Mesenchymal stem cell (in vitro differentiated cells and primary cell): ENCODE measurements at regions not wholly inside any gene's neighbourhood (a gene's known extent, or its start where the extent isn't known, plus 50 kb on each side); places are given as distances from the start of the nearest gene placed in this dataset.

Experiments
- DNase-seq: peaks from one replicate; pipeline ENCODE4 v3.0.0-alpha.2; 2013
- H2AFZ ChIP-seq: one replicate; pipeline ENCODE4 v1.6.1; 2013; ENCODE audit warnings: low read depth, mild to moderate bottlenecking, control low read depth, inconsistent platforms, low read length, moderate library complexity
- H2AK5ac ChIP-seq: 2 replicates; pipeline ENCODE4 v1.6.1; 2013; ENCODE audit warnings: low read length, moderate library complexity, mild to moderate bottlenecking, inconsistent platforms; ENCODE audit not compliant: severe bottlenecking
- H2BK120ac ChIP-seq: one replicate; pipeline ENCODE4 v1.6.1; 2013; ENCODE audit warnings: low read depth, mild to moderate bottlenecking, inconsistent platforms, low read length, moderate library complexity
- H2BK12ac ChIP-seq, 2 experiments: one replicate each; pipeline ENCODE4 v1.6.1; 2013; ENCODE audit warnings: inconsistent platforms in 2 of 2, low read length in 2 of 2, mild to moderate bottlenecking in 2 of 2, moderate library complexity in 2 of 2, control low read depth in 1 of 2
- H2BK15ac ChIP-seq: one replicate; pipeline ENCODE4 v1.6.1; 2013; ENCODE audit warnings: mild to moderate bottlenecking, low read depth, inconsistent platforms; ENCODE audit not compliant: poor library complexity, severe bottlenecking
- H2BK5ac ChIP-seq: 2 replicates; pipeline ENCODE4 v1.6.1; 2013; ENCODE audit warnings: low read depth, mild to moderate bottlenecking, low read length, control low read depth, inconsistent platforms; ENCODE audit not compliant: poor library complexity, severe bottlenecking
- H3K14ac ChIP-seq, 2 experiments: one replicate each; pipeline ENCODE4 v1.6.1; 2013; ENCODE audit warnings: inconsistent platforms in 2 of 2, low read length in 2 of 2, control low read depth in 1 of 2, mild to moderate bottlenecking in 1 of 2, moderate library complexity in 1 of 2
- H3K18ac ChIP-seq, 2 experiments: one replicate each; pipeline ENCODE4 v1.6.1; 2013; ENCODE audit warnings: inconsistent platforms in 2 of 2, low read length in 2 of 2, control low read depth in 1 of 2, low read depth in 1 of 2, mild to moderate bottlenecking in 1 of 2
- H3K23ac ChIP-seq, 2 experiments: one replicate each; pipeline ENCODE4 v1.6.1; 2013; ENCODE audit warnings: inconsistent platforms in 2 of 2, low read length in 2 of 2, mild to moderate bottlenecking in 2 of 2, moderate library complexity in 2 of 2, control low read depth in 1 of 2
- H3K27ac ChIP-seq: 2 replicates; pipeline ENCODE4 v1.5.1; 2013; ENCODE audit warnings: mild to moderate bottlenecking, moderate library complexity, low read length, control low read depth, inconsistent platforms; ENCODE audit not compliant: poor library complexity, severe bottlenecking
- H3K27me3 ChIP-seq, 2 experiments: 2 replicates each; pipeline versions ENCODE4 v1.6.1 to v1.7.0; 2013; ENCODE audit warnings: low read length in 2 of 2, mild to moderate bottlenecking in 2 of 2, moderate library complexity in 2 of 2, control low read depth in 1 of 2, inconsistent platforms in 1 of 2; ENCODE audit not compliant: control insufficient read depth in 1 of 2, insufficient read depth in 1 of 2
- H3K36me3 ChIP-seq, 2 experiments: 2 replicates each; pipeline versions ENCODE4 v1.6.1 to v1.7.0; 2013; ENCODE audit warnings: low read length in 2 of 2, control low read depth in 1 of 2, inconsistent platforms in 1 of 2, low read depth in 1 of 2, mild to moderate bottlenecking in 1 of 2; ENCODE audit not compliant: insufficient read depth in 2 of 2, control insufficient read depth in 1 of 2
- H3K4ac ChIP-seq, 2 experiments: one replicate each; pipeline ENCODE4 v1.6.1; 2013; ENCODE audit warnings: inconsistent platforms in 2 of 2, low read length in 2 of 2, mild to moderate bottlenecking in 2 of 2, moderate library complexity in 2 of 2, control low read depth in 1 of 2, low read depth in 1 of 2
- H3K4me1 ChIP-seq: 2 replicates; pipeline ENCODE4 v1.6.1; 2013; ENCODE audit warnings: low read depth, low read length, control low read depth; ENCODE audit not compliant: control insufficient read depth, insufficient read depth
- H3K4me2 ChIP-seq: 2 replicates; pipeline ENCODE4 v1.6.1; 2013; ENCODE audit warnings: low read length, mild to moderate bottlenecking, inconsistent platforms; ENCODE audit not compliant: poor library complexity, severe bottlenecking
- H3K4me3 ChIP-seq, 2 experiments: 2 replicates each; pipeline versions ENCODE4 v1.5.1 to v1.7.0; 2013; ENCODE audit warnings: low read length in 2 of 2, mild to moderate bottlenecking in 2 of 2, control low read depth in 1 of 2, low read depth in 1 of 2; ENCODE audit not compliant: insufficient read depth in 1 of 2
- H3K79me1 ChIP-seq: replicated peaks from 2 replicates; pipeline ENCODE4 v1.6.1; 2013; ENCODE audit warnings: mild to moderate bottlenecking, control low read depth, low read length, inconsistent platforms; ENCODE audit not compliant: poor library complexity, severe bottlenecking
- H3K9ac ChIP-seq: 2 replicates; pipeline ENCODE4 v1.7.0; 2013; ENCODE audit warnings: mild to moderate bottlenecking, low read length, moderate library complexity
- H3K9me3 ChIP-seq: 2 replicates; pipeline ENCODE4 v1.7.0; 2013; ENCODE audit warnings: mild to moderate bottlenecking, low read length; ENCODE audit not compliant: control insufficient read depth
- H4K8ac ChIP-seq: one replicate; pipeline ENCODE4 v1.6.1; 2013; ENCODE audit warnings: inconsistent platforms, mild to moderate bottlenecking, low read length, moderate library complexity
- H4K91ac ChIP-seq: one replicate; pipeline ENCODE4 v1.6.1; 2013; ENCODE audit warnings: mild to moderate bottlenecking, low read length, inconsistent platforms
- WGBS: methylation state at CpG from one replicate; pipeline ENCODE4 v1.1.7; 2013; ENCODE audit warnings: mixed read lengths; 5-methylcytosine and 5-hydroxymethylcytosine counted together

GRCh38 chr12:131378861-131379665, 331.8 kb upstream of the SFSWAP start:
- no peak for DNase-seq
- Histone ChIP-seq H3K4me3 (peak overlapping the region in 1 of 2 experiments; percentile 7), H4K91ac (no peak overlapping the region), H2BK5ac (no peak overlapping the region), H3K27me3 (peaks cover 0 to 41% of the 10 kb centered on the region in 2 experiments), H3K23ac (no peak overlapping the region), H3K27ac (no peak overlapping the region), H2AFZ (no peak overlapping the region), H3K36me3 (no peaks in the 10 kb centered on the region), H3K18ac (no peak overlapping the region), H2AK5ac (no peak overlapping the region), H3K14ac (no peak overlapping the region), H3K4me2 (no peak overlapping the region), H2BK15ac (no peak overlapping the region), H3K9me3 (no peaks in the 10 kb centered on the region), H3K4ac (no peak overlapping the region), H2BK12ac (no peak overlapping the region), H2BK120ac (no peak overlapping the region), H3K9ac (no peak overlapping the region), H4K8ac (no peak overlapping the region), H3K79me1 (no peaks in the 10 kb centered on the region), H3K4me1 (no peaks in the 10 kb centered on the region)
- WGBS, result 88% methylated on average over 31 of the region's 31 CpGs

GRCh38 chr12:131379738-131380137, 331.2 kb upstream of the SFSWAP start:
- 73% methylated on average over 12 of the region's 12 CpGs for WGBS
- H3K14ac ChIP-seq, result no peak overlapping the region
- DNase-seq, result no peak

GRCh38 chr12:131380220-131380964, 330.5 kb upstream of the SFSWAP start:
- H3K4ac ChIP-seq, result no peak overlapping the region
- H2BK15ac ChIP-seq, result no peak overlapping the region
- 72% methylated on average over 20 of the region's 28 CpGs for WGBS
- no peak overlapping the region for H2BK5ac ChIP-seq
- no peak overlapping the region for H3K18ac ChIP-seq
- no peak overlapping the region for H3K27ac ChIP-seq
- no peaks in the 10 kb centered on the region for H3K4me1 ChIP-seq
- H3K79me1 ChIP-seq, result no peaks in the 10 kb centered on the region
- H3K4me3 ChIP-seq, result no peak overlapping the region
- H2AK5ac ChIP-seq, result no peak overlapping the region
- no peak for DNase-seq
- H3K27me3 ChIP-seq, result peaks cover 0 to 53% of the 10 kb centered on the region in 2 experiments
- no peaks in the 10 kb centered on the region for H3K9me3 ChIP-seq
- H3K23ac ChIP-seq, result no peak overlapping the region
- no peak overlapping the region for H4K8ac ChIP-seq
- H3K9ac ChIP-seq, result no peak overlapping the region
- no peak overlapping the region for H2BK12ac ChIP-seq
- no peak overlapping the region for H2BK120ac ChIP-seq
- H4K91ac ChIP-seq, result no peak overlapping the region
- H2AFZ ChIP-seq, result no peak overlapping the region
- H3K14ac ChIP-seq, result no peak overlapping the region
- H3K36me3 ChIP-seq, result no peaks in the 10 kb centered on the region
- no peak overlapping the region for H3K4me2 ChIP-seq

More at GRCh38 chr12:131379738-131380137, 331.2 kb upstream of the SFSWAP start:
- Histone ChIP-seq H2BK5ac (no peak overlapping the region), H2AK5ac (no peak overlapping the region), H3K27me3 (peaks cover 0 to 48% of the 10 kb centered on the region in 2 experiments), H4K91ac (no peak overlapping the region), H2BK15ac (no peak overlapping the region), H3K9ac (no peak overlapping the region), H3K9me3 (no peaks in the 10 kb centered on the region), H3K36me3 (no peaks in the 10 kb centered on the region), H3K4ac (no peak overlapping the region), H4K8ac (no peak overlapping the region), H3K4me2 (no peak overlapping the region), H3K4me1 (no peaks in the 10 kb centered on the region), H2BK120ac (no peak overlapping the region), H3K4me3 (no peak overlapping the region), H2BK12ac (no peak overlapping the region), H3K79me1 (no peaks in the 10 kb centered on the region), H3K18ac (no peak overlapping the region), H2AFZ (no peak overlapping the region), H3K27ac (no peak overlapping the region), H3K23ac (no peak overlapping the region)

GRCh38 chr12:131380965-131381705, 329.8 kb upstream of the SFSWAP start:
- H3K23ac ChIP-seq, result no peak overlapping the region

More at GRCh38 chr12:131380965-131381705, 329.8 kb upstream of the SFSWAP start:
- no peak overlapping the region for H3K27ac ChIP-seq
- H2BK120ac ChIP-seq, result no peak overlapping the region
- no peak for DNase-seq
- H2AFZ ChIP-seq, result no peak overlapping the region
- H3K9ac ChIP-seq, result no peak overlapping the region
- H3K4me2 ChIP-seq, result no peak overlapping the region
- H4K8ac ChIP-seq, result no peak overlapping the region
- no peaks in the 10 kb centered on the region for H3K36me3 ChIP-seq
- no peak overlapping the region for H2BK15ac ChIP-seq
- H3K4me1 ChIP-seq, result no peaks in the 10 kb centered on the region
- H4K91ac ChIP-seq, result no peak overlapping the region
- no peak overlapping the region for H3K4ac ChIP-seq
- no peak overlapping the region for H2AK5ac ChIP-seq
- no peak overlapping the region for H2BK12ac ChIP-seq
- H3K9me3 ChIP-seq, result no peaks in the 10 kb centered on the region
- no peak overlapping the region for H2BK5ac ChIP-seq
- no peak overlapping the region for H3K4me3 ChIP-seq
- no peak overlapping the region for H3K18ac ChIP-seq
- 52% methylated on average over 27 of the region's 27 CpGs for WGBS
- peaks cover 0 to 58% of the 10 kb centered on the region in 2 experiments for H3K27me3 ChIP-seq
- no peaks in the 10 kb centered on the region for H3K79me1 ChIP-seq
- no peak overlapping the region for H3K14ac ChIP-seq
